Activated T-cell treated with anti-CD3 and anti-CD28 coated beads, Interleukin-2, amount 50 U/mL, for 24 hours (primary cell): ENCODE measurements at regions not wholly inside any gene's neighbourhood (a gene's known extent, or its start where the extent isn't known, plus 50 kb on each side); places are given as distances from the start of the nearest gene placed in this dataset.
A peak's percentile ranks its signal among the peaks of the same experiment; 100 is the strongest.

Source experiments
- DNase-seq: peaks from one replicate; pipeline ENCODE4 v3.0.0-alpha.2; 2020
- H3K27ac Mint-ChIP-seq: 2 replicates; pipeline ENCODE4 v1.8.0; 2020; ENCODE audit warnings: mild to moderate bottlenecking, mixed read lengths
- H3K27me3 Mint-ChIP-seq: 2 replicates; pipeline ENCODE4 v1.8.0; 2020; ENCODE audit warnings: mixed read lengths
- H3K36me3 Mint-ChIP-seq: 2 replicates; pipeline ENCODE4 v1.8.0; 2020; ENCODE audit warnings: low read depth, mixed read lengths
- H3K4me1 Mint-ChIP-seq: 2 replicates; pipeline ENCODE4 v1.8.0; 2020; ENCODE audit warnings: low read depth, mixed read lengths
- H3K4me3 Mint-ChIP-seq: 2 replicates; pipeline ENCODE4 v1.8.0; 2020; ENCODE audit warnings: mild to moderate bottlenecking, moderate library complexity, mixed read lengths
- H3K9me3 Mint-ChIP-seq: 2 replicates; pipeline ENCODE4 v1.8.0; 2020; ENCODE audit warnings: mixed read lengths

GRCh38 chr1:65049941-65050713 is 83.8 kb upstream of the JAK1 start:
- Mint-ChIP-seq H3K4me3 (peak overlapping the region; percentile 9), H3K9me3 (no peaks in the 10 kb centered on the region), H3K4me1 (peaks cover 51% of the 10 kb centered on the region)

DNA sequence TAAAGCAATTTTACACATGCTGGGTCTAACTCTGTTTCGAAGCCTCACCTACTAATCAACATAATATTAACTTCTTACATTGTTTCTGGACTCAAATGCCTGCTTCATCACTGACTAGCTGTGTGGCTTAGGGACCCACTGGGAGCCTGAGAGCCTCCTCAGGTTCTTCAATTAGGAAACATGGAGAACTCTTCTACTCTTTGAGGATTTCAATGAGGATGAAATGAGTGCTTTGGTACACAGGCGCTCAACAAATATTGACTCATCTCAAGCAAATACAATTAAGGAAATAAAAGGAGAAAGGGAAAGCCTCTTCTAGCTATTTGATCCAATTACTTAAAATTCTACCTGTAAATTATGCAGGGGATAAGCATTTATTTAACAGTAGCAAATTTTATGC is 84.4 kb upstream of the JAK1 start:
- Mint-ChIP-seq H3K27ac (peak overlapping the region; percentile 69), H3K4me1 (peaks cover 47% of the 10 kb centered on the region)

More at GRCh38 chr1:65049941-65050713, 83.8 kb upstream of the JAK1 start:
- Mint-ChIP-seq H3K27me3 (no peaks in the 10 kb centered on the region), H3K36me3 (peaks cover 8% of the 10 kb centered on the region), H3K27ac (peak overlapping the region; percentile 69)
- no peak for DNase-seq

GRCh38 chr1:65054481-65054880 is 88.1 kb upstream of the JAK1 start:
- peaks cover 44% of the 10 kb centered on the region for H3K4me1 Mint-ChIP-seq
- H3K36me3 Mint-ChIP-seq: peaks cover 37% of the 10 kb centered on the region
- no peak overlapping the region for H3K27ac Mint-ChIP-seq
- DNase-seq: no peak
- no peaks in the 10 kb centered on the region for H3K27me3 Mint-ChIP-seq
- no peaks in the 10 kb centered on the region for H3K9me3 Mint-ChIP-seq
- no peak overlapping the region for H3K4me3 Mint-ChIP-seq

More for the DNA sequence above, 84.4 kb upstream of the JAK1 start:
- peaks cover 14% of the 10 kb centered on the region for H3K36me3 Mint-ChIP-seq
- H3K4me3 Mint-ChIP-seq: no peak overlapping the region
- no peaks in the 10 kb centered on the region for H3K27me3 Mint-ChIP-seq
- no peaks in the 10 kb centered on the region for H3K9me3 Mint-ChIP-seq
- no peak for DNase-seq

- no peak for DNase-seq
- H3K27ac Mint-ChIP-seq: no peak overlapping the region
- no peaks in the 10 kb centered on the region for H3K27me3 Mint-ChIP-seq
Measured at GRCh38 chr1:65055747-65056146, 89.4 kb upstream of the JAK1 start.

GRCh38 chr1:65056234-65056633 is 89.9 kb upstream of the JAK1 start:
- Mint-ChIP-seq H3K27me3 (no peaks in the 10 kb centered on the region), H3K4me3 (no peak overlapping the region), H3K36me3 (peaks cover 37% of the 10 kb centered on the region), H3K4me1 (peaks cover 40% of the 10 kb centered on the region), H3K27ac (no peak overlapping the region), H3K9me3 (no peaks in the 10 kb centered on the region)
- DNase-seq: no peak

More at GRCh38 chr1:65055747-65056146, 89.4 kb upstream of the JAK1 start:
- Mint-ChIP-seq H3K4me1 (peaks cover 42% of the 10 kb centered on the region), H3K36me3 (peaks cover 37% of the 10 kb centered on the region), H3K4me3 (no peak overlapping the region), H3K9me3 (no peaks in the 10 kb centered on the region)

DNA sequence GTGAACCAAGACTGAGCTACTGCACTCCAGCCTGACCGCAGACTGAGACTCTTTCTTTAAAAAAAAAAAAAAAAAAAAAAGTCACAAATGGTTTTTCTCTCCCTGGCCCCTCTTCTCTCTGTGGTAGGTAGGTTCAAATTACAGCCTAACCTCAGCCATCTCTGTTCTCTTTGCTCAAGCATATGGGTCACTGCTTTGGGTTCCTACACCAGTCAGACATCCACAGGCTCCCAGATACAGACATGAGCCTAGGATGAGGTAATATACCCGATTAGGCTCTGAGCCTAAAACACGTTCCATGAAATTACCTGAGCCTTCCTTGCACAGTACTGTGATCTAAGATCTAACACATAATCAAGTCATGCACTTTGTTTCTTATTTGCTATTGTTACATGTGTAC is 90.5 kb upstream of the JAK1 start:
- Mint-ChIP-seq H3K27ac (no peak overlapping the region), H3K4me1 (peaks cover 34% of the 10 kb centered on the region), H3K36me3 (peaks cover 37% of the 10 kb centered on the region), H3K9me3 (no peaks in the 10 kb centered on the region), H3K4me3 (no peak overlapping the region), H3K27me3 (no peaks in the 10 kb centered on the region)
- no peak for DNase-seq

DNA sequence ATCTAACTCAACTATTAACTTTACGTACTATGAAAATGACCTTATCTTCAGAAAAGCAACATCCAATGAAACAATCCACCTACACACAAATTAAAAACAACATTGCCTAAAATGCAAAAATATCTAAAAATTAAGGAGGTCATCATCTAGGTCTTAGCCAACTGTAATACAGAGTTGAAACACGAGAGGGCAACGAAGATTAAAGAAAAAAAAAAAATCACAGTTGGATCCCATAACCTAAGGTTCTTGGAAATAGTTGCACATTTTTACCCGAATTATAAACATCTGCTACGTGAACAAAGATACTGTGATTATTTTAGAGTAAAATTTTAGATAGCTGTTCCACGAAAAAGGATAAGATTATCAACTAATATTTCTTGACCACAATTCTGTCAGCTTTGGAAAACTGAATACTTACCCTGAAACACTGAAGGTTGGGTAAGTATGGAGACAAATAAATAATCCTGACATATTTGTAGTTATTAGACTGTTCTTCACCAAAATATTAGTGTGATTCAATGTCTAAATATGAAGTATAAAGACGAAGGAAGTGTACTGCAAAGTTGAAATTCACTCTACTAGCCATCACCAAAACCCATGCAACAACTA is 88.0 kb upstream of the AK4 start:
- peaks cover 33% of the 10 kb centered on the region for H3K36me3 Mint-ChIP-seq
- peaks cover 57% of the 10 kb centered on the region for H3K4me1 Mint-ChIP-seq
- peak overlapping the region; percentile 40 for H3K27ac Mint-ChIP-seq
- DNase-seq: no peak
- no peak overlapping the region for H3K4me3 Mint-ChIP-seq
- no peaks in the 10 kb centered on the region for H3K9me3 Mint-ChIP-seq
- no peaks in the 10 kb centered on the region for H3K27me3 Mint-ChIP-seq

- H3K27ac Mint-ChIP-seq: no peak overlapping the region
- no peak for DNase-seq
- H3K9me3 Mint-ChIP-seq: no peaks in the 10 kb centered on the region
- no peaks in the 10 kb centered on the region for H3K27me3 Mint-ChIP-seq
- peaks cover 66% of the 10 kb centered on the region for H3K4me1 Mint-ChIP-seq
- no peak overlapping the region for H3K4me3 Mint-ChIP-seq
- H3K36me3 Mint-ChIP-seq: peaks cover 13% of the 10 kb centered on the region
Measured at GRCh38 chr1:65062339-65062738, 85.7 kb upstream of the AK4 start.

- H3K27ac Mint-ChIP-seq: peak overlapping the region; percentile 35
- H3K36me3 Mint-ChIP-seq: peaks cover 10% of the 10 kb centered on the region
- H3K4me3 Mint-ChIP-seq: no peak overlapping the region
- no peaks in the 10 kb centered on the region for H3K9me3 Mint-ChIP-seq
- peaks cover 63% of the 10 kb centered on the region for H3K4me1 Mint-ChIP-seq
- H3K27me3 Mint-ChIP-seq: no peaks in the 10 kb centered on the region
- DNase-seq: no peak
Measured at GRCh38 chr1:65063025-65063424, 85.0 kb upstream of the AK4 start.

- Mint-ChIP-seq H3K9me3 (no peaks in the 10 kb centered on the region), H3K27ac (peak overlapping the region; percentile 30), H3K4me1 (peaks cover 62% of the 10 kb centered on the region), H3K4me3 (peak overlapping the region; percentile 89), H3K27me3 (no peaks in the 10 kb centered on the region), H3K36me3 (peaks cover 12% of the 10 kb centered on the region)
- no peak for DNase-seq
Measured at GRCh38 chr1:65064981-65065380, 83.0 kb upstream of the AK4 start.

DNA sequence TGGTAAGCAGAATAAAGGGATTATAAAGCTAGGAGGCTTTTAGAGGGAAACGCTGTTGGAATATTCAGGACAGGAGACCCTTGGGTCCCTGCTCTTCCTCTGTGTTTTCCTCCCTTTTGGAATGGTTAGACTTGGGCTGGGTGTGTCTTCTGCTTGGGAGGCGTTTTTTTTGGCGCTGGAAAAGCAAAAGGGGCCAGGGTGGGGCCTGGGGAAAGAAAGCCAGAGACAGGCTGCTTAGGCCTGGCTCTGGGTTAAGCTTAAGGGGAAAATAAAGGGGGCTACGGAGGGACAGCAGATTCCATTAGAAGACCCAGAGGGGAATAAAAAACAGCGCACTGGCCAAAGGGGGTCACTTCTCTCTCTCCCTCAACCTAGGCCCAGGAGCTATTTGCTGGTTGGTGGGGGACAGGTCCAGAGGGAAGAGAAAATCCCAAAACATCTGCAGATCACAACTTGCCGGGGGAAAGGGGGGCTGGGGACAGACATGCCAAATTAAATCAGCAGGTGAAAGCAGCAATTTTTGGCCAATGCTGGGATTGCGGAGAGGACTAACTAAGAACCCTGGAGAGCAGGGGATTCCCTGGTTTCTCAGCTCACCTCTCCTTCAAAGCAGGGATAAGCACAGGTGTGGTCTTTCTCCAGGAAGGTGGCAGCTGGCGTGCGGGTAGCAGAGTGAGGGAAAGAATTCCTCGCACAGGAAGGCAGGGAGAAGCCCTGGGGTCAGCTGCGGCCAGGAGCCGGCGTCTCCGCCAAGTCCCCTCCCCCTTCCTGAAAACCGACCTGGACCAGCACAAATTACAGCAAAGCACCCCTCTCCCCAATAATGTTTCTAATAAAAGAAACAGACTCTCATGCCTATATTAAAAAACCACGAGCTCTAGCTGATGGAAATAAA is 82.2 kb upstream of the AK4 start:
- peaks cover 12% of the 10 kb centered on the region for H3K36me3 Mint-ChIP-seq
- no peaks in the 10 kb centered on the region for H3K9me3 Mint-ChIP-seq
- no peaks in the 10 kb centered on the region for H3K27me3 Mint-ChIP-seq
- DNase-seq: no peak
- peak overlapping the region; percentile 89 for H3K4me3 Mint-ChIP-seq
- H3K4me1 Mint-ChIP-seq: peaks cover 62% of the 10 kb centered on the region
- H3K27ac Mint-ChIP-seq: peak overlapping the region; percentile 89

DNA sequence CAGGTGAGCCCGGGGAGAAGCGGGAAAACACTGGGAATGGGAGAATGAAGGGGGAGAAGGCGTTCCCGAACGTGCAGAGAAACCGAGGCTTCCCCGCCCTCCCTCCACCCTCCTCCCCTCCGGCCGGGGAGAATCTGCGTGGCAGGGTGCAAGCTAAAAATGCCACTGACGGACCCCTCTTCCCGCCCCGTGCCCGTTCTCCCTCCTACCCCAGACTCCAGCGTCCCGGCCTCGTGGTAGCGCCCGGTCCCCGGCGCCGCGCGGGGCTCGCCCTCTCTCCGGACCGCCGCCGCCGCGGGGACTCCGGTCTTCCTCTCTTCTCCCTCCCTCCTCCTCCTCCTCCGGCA is 81.6 kb upstream of the AK4 start:
- no peak for DNase-seq
- no peaks in the 10 kb centered on the region for H3K9me3 Mint-ChIP-seq
- peaks cover 12% of the 10 kb centered on the region for H3K36me3 Mint-ChIP-seq
- peaks cover 62% of the 10 kb centered on the region for H3K4me1 Mint-ChIP-seq
- H3K27ac Mint-ChIP-seq: peak overlapping the region; percentile 89
- H3K27me3 Mint-ChIP-seq: no peaks in the 10 kb centered on the region
- H3K4me3 Mint-ChIP-seq: peak overlapping the region; percentile 89

DNA sequence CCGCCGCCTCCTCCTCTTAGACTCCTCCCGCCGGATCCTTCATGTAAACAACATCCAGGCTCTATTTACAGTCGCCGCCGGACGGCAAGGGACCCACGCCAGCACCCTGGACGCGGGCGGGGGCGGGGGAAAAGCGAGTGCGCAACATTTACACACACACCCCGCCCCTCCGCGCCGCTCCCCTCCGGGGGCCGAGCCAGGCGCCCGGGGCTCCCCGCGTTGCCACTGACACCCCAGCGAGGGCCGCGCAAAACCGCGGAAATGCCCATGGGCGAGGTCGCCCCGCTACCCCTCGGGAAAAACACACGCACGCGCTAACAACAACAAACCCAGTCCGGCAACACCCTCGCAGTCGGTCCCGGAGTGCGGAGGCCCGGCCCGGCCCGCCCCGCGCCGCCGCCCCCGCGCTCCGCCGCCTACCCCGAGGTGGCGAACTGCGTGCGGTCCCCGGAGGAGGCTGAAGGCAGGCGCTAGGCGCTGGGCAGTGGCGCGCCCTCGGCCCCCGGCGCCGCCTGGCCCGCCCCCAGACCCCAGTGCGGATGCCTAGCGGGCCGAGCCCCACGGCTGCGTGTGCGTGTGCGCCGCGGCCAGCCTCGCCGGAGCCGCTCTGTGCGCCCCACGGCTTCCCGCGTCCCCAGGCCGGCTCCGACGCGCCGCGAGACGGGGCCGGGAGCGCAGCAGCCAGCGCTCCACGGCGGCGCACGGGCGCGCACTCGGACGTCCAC is 81.1 kb upstream of the AK4 start:
- Mint-ChIP-seq H3K4me3 (peak overlapping the region; percentile 89), H3K36me3 (peaks cover 12% of the 10 kb centered on the region), H3K9me3 (no peaks in the 10 kb centered on the region), H3K27me3 (no peaks in the 10 kb centered on the region), H3K4me1 (peaks cover 62% of the 10 kb centered on the region), H3K27ac (peak overlapping the region; percentile 89)
- peak; percentile 83 for DNase-seq
